HCT116 (cell line): ENCODE measurements at regions not wholly inside any gene's neighbourhood (a gene's known extent, or its start where the extent isn't known, plus 50 kb on each side); places are given as distances from the start of the nearest gene placed in this dataset.

Experiments used
- ATAC-seq: fragments of 200-7000 bp; cut with Tn5 transposase; 2 replicates; pipeline ENCODE4 v1.9.1; 2020; ENCODE audit warnings: mild to moderate bottlenecking, moderate library complexity
- BruUV-seq: library from RNA; stranded (reverse); fragments of 400-500 nt; replicated peaks from 2 replicates; lab custom pipeline; 2021; lab: Mats Ljungman, UMichigan
- CTCF ChIA-PET: fragments of 300-600 bp; sonication (Branson Sonifier 250); formaldehyde crosslinking; loops from one replicate; lab custom pipeline; 2021; ENCODE audit warnings: antibody characterized with exemption; lab: Charles Lee
- POLR2A ChIA-PET: fragments of 300-600, 350-600 bp; sonication (Branson Sonifier 250); formaldehyde crosslinking; loops from one replicate; lab custom pipeline; 2021; ENCODE audit warnings: antibody characterized with exemption; lab: Charles Lee
- RAD21 ChIA-PET, 2 experiments: fragments of 300-600 bp; sonication (Branson Sonifier 250); formaldehyde crosslinking; loops; one replicate each; lab custom pipeline; 2023; ENCODE audit warnings: low total read pairs in 2 of 2; ENCODE audit not compliant: uncharacterized antibody in 2 of 2, unreplicated experiment in 2 of 2, low non-redundant PET in 1 of 2; lab: Charles Lee
- DNase-seq: peaks from one replicate; pipeline ENCODE4 v3.0.0-alpha.2; 2010; ENCODE audit warnings: low read depth, low spot score
- H2AFZ ChIP-seq: fragments of 200-600 bp; shearing (Covaris generic), sonication (generic); 2 replicates; pipeline ENCODE4 v1.6.1; 2017; ENCODE audit warnings: low read depth, mixed run types, mixed read lengths, antibody characterized with exemption, low read length; ENCODE audit not compliant: poor library complexity, severe bottlenecking
- H3K27ac ChIP-seq: 2 replicates; pipeline ENCODE4 v1.5.1; 2012; ENCODE audit warnings: low read depth, low read length
- H3K27me3 ChIP-seq: fragments of 200-600 bp; sonication (generic); 2 replicates; pipeline ENCODE4 v1.6.1; 2016; ENCODE audit warnings: mixed run types, low read length, mixed read lengths; ENCODE audit not compliant: insufficient read depth
- H3K36me3 ChIP-seq, 2 experiments: fragments of 200-500 bp in 1 of 2; fragments of 200-600 bp in 1 of 2; sonication (Bioruptor generic) in 1 of 2; sonication (generic) in 1 of 2; 2 replicates each; pipeline versions ENCODE4 v1.5.1 to v1.6.1; 2014 to 2016; ENCODE audit warnings: low read length in 2 of 2, inconsistent platforms in 1 of 2, mixed read lengths in 1 of 2, mixed run types in 1 of 2; ENCODE audit not compliant: insufficient read depth in 2 of 2, control insufficient read depth in 1 of 2
- H3K4me1 ChIP-seq, 2 experiments: fragments of 200-600 bp in 1 of 2; sonication (generic) in 1 of 2; 2 replicates each; pipeline versions ENCODE4 v1.5.1 to v1.6.1; 2012 to 2017; ENCODE audit warnings: low read length in 2 of 2, inconsistent platforms in 1 of 2, mild to moderate bottlenecking in 1 of 2, mixed read lengths in 1 of 2, mixed run types in 1 of 2, moderate library complexity in 1 of 2; ENCODE audit not compliant: insufficient read depth in 2 of 2, control insufficient read depth in 1 of 2
- H3K4me2 ChIP-seq: fragments of 200-600 bp; sonication (generic); 2 replicates; pipeline ENCODE4 v1.6.1; 2017; ENCODE audit warnings: mixed run types, low read length, mixed read lengths
- H3K4me3 ChIP-seq, 2 experiments: fragments of 200-600 bp in 1 of 2; sonication (generic) in 1 of 2; replicated peaks in 1 of 2; 2 replicates each; pipeline ENCODE4 v1.5.1; 2011 to 2016; ENCODE audit warnings: low read length in 2 of 2, control low read depth in 1 of 2, low read depth in 1 of 2, mild to moderate bottlenecking in 1 of 2, mixed read lengths in 1 of 2, mixed run types in 1 of 2
- H3K79me2 ChIP-seq: fragments of 200-600 bp; sonication (generic); 2 replicates; pipeline ENCODE4 v1.6.1; 2017; ENCODE audit warnings: mild to moderate bottlenecking, mixed run types, low read length, moderate library complexity, mixed read lengths; ENCODE audit not compliant: insufficient read depth
- H3K9ac ChIP-seq: fragments of 200-600 bp; sonication (generic); 2 replicates; pipeline ENCODE4 v1.6.1; 2016; ENCODE audit warnings: low read length, mixed read lengths
- H3K9me2 ChIP-seq: fragments of 200-600 bp; sonication (generic), shearing (Covaris generic); 2 replicates; pipeline ENCODE4 v1.6.1; 2017; ENCODE audit warnings: mixed run types, mild to moderate bottlenecking, moderate library complexity; ENCODE audit not compliant: insufficient read depth
- H3K9me3 ChIP-seq, 2 experiments: fragments of 200-500 bp in 1 of 2; fragments of 200-600 bp in 1 of 2; sonication (Bioruptor generic) in 1 of 2; sonication (generic) in 1 of 2; 2 replicates each; pipeline ENCODE4 v1.6.1; 2014 to 2017; ENCODE audit warnings: low read length in 2 of 2, mixed read lengths in 2 of 2, inconsistent platforms in 1 of 2, low read depth in 1 of 2, mild to moderate bottlenecking in 1 of 2, mixed run types in 1 of 2, moderate library complexity in 1 of 2; ENCODE audit not compliant: control insufficient read depth in 1 of 2, insufficient read depth in 1 of 2
- H4K20me1 ChIP-seq: fragments of 200-600 bp; sonication (generic), shearing (Covaris generic); 2 replicates; pipeline ENCODE4 v1.6.1; 2017; ENCODE audit warnings: mixed run types, mild to moderate bottlenecking, moderate library complexity; ENCODE audit not compliant: insufficient read depth
- CBX3 ChIP-seq: IDR thresholded peaks from 2 replicates; pipeline ENCODE4 v1.6.1; 2012; ENCODE audit warnings: low read depth
- EZH2 ChIP-seq: fragments of 200-600 bp; sonication (generic); IDR thresholded peaks from 2 replicates; pipeline ENCODE4 v1.6.1; 2017; ENCODE audit warnings: antibody characterized with exemption, mixed run types
- POLR2AphosphoS5 ChIP-seq: IDR thresholded peaks from 2 replicates; pipeline ENCODE4 v1.6.1; 2011; ENCODE audit warnings: mild to moderate bottlenecking, low read depth, low read length, moderate library complexity
- SIN3A ChIP-seq: IDR thresholded peaks from 2 replicates; pipeline ENCODE4 v1.6.1; 2012; ENCODE audit warnings: low read depth
- intact Hi-C: fragments of 100-400 bp; cut with micrococcal nuclease; formaldehyde crosslinking; loops from 2 replicates; pipeline ENCODE4 v1.10.0; 2022

GRCh38 chr13:50461189-50461588 is 382.3 kb downstream of the DLEU7 start:
- H3K4me1 ChIP-seq: no peaks in the 10 kb centered on the region
- intact Hi-C loops: no loop called here
- no peak overlapping the region for H3K4me3 ChIP-seq
- H3K79me2 ChIP-seq: no peaks in the 10 kb centered on the region
- no peak overlapping the region for H2AFZ ChIP-seq
- no TSS peak for BruUV-seq
- H3K36me3 ChIP-seq: no peaks in the 10 kb centered on the region
- H3K9ac ChIP-seq: no peak overlapping the region
- POLR2A ChIA-PET: no interaction called here
- no peak for ATAC-seq
- H3K9me3 ChIP-seq: no peaks in the 10 kb centered on the region
- RAD21 ChIA-PET: no interaction called here
- H3K4me2 ChIP-seq: no peak overlapping the region
- no peaks in the 10 kb centered on the region for H3K27me3 ChIP-seq
- H3K27ac ChIP-seq: no peak overlapping the region
- no peaks in the 10 kb centered on the region for H3K9me2 ChIP-seq
- CTCF ChIA-PET: no interaction called here
- no peak for DNase-seq
- no peaks in the 10 kb centered on the region for H4K20me1 ChIP-seq
- TF ChIP-seq CBX3 (no peak), POLR2AphosphoS5 (no peak), EZH2 (no peak)

GRCh38 chr13:50463719-50464118 is 379.8 kb downstream of the DLEU7 start:
- H2AFZ ChIP-seq: no peak overlapping the region
- H3K4me3 ChIP-seq: no peak overlapping the region
- no peak overlapping the region for H3K4me2 ChIP-seq
- TF ChIP-seq SIN3A: no peak
- no peaks in the 10 kb centered on the region for H3K36me3 ChIP-seq
- intact Hi-C loops: no loop called here
- H3K9me3 ChIP-seq: no peaks in the 10 kb centered on the region
- H4K20me1 ChIP-seq: no peaks in the 10 kb centered on the region
- no peaks in the 10 kb centered on the region for H3K79me2 ChIP-seq
- CTCF ChIA-PET: no interaction called here
- no peak for ATAC-seq
- POLR2A ChIA-PET: no interaction called here
- BruUV-seq: no TSS peak
- no peak overlapping the region for H3K27ac ChIP-seq
- H3K27me3 ChIP-seq: no peaks in the 10 kb centered on the region
- RAD21 ChIA-PET: no interaction called here
- DNase-seq: no peak
- no peaks in the 10 kb centered on the region for H3K4me1 ChIP-seq
- no peaks in the 10 kb centered on the region for H3K9me2 ChIP-seq
- H3K9ac ChIP-seq: no peak overlapping the region
